GF-D8 (cell line): ENCODE measurements at regions not wholly inside any gene's neighbourhood (a gene's known extent, or its start where the extent isn't known, plus 50 kb on each side); places are given as distances from the start of the nearest gene placed in this dataset.

Source experiments
- DNase-seq: peaks from one replicate; lab custom pipeline; 2025; lab: John Stamatoyannopoulos, UW

GRCh38 chr4:121519236-121519838 is 138.5 kb upstream of the QRFPR start:
- no peak for DNase-seq

- no peak for DNase-seq
These were observed 136.4 kb upstream of the QRFPR start for GRCh38 chr4:121517241-121517640.

- no peak for DNase-seq
These were observed 133.6 kb upstream of the QRFPR start for GRCh38 chr4:121514443-121514842.

GRCh38 chr4:121510341-121510874 is 129.6 kb upstream of the QRFPR start:
- DNase-seq, result no peak

- no peak for DNase-seq
These were observed 104.5 kb upstream of the QRFPR start for GRCh38 chr4:121485190-121485804.

GRCh38 chr4:121484633-121485032 is 103.8 kb upstream of the QRFPR start:
- no peak for DNase-seq

GRCh38 chr4:121479808-121480207 is 99.0 kb upstream of the QRFPR start:
- DNase-seq, result no peak

- no peak for DNase-seq
These were observed 96.7 kb upstream of the QRFPR start for GRCh38 chr4:121477480-121477879.

GRCh38 chr4:121477079-121477478 is 96.3 kb upstream of the QRFPR start:
- no peak for DNase-seq

- DNase-seq, result no peak
These were observed 92.3 kb upstream of the QRFPR start for GRCh38 chr4:121472937-121473721.

GRCh38 chr4:121464854-121465253 is 84.0 kb upstream of the QRFPR start:
- DNase-seq, result no peak

- DNase-seq, result peak; percentile 26
These were observed 81.9 kb upstream of the QRFPR start for GRCh38 chr4:121462660-121463261.

- no peak for DNase-seq
These were observed 78.2 kb upstream of the QRFPR start for GRCh38 chr4:121459026-121459425.

GRCh38 chr4:121457278-121457875 is 76.6 kb upstream of the QRFPR start:
- DNase-seq, result no peak

GRCh38 chr4:121455285-121455684 is 74.5 kb upstream of the QRFPR start:
- DNase-seq, result no peak

GRCh38 chr4:121454251-121454979 is 73.6 kb upstream of the QRFPR start:
- no peak for DNase-seq

- no peak for DNase-seq
These were observed 70.5 kb upstream of the QRFPR start for GRCh38 chr4:121451310-121451709.

- no peak for DNase-seq
These were observed 68.6 kb upstream of the QRFPR start for GRCh38 chr4:121449416-121449815.

- no peak for DNase-seq
These were observed 67.4 kb upstream of the QRFPR start for GRCh38 chr4:121448231-121448630.

- no peak for DNase-seq
These were observed 58.9 kb upstream of the QRFPR start for GRCh38 chr4:121439669-121440068.
